MCF 10A (cell line): ENCODE measurements at regions not wholly inside any gene's neighbourhood (a gene's known extent, or its start where the extent isn't known, plus 50 kb on each side); places are given as distances from the start of the nearest gene placed in this dataset.

Experiments used
- BruUV-seq: library from RNA; stranded (reverse); fragments of 400-500 nt; replicated peaks from 2 replicates; lab custom pipeline; 2021; lab: Mats Ljungman, UMichigan
- CTCF ChIA-PET: fragments of 300-600 bp; sonication (Branson Sonifier 250); formaldehyde crosslinking; extraction: SDS; loops from one replicate; lab custom pipeline; 2021; ENCODE audit warnings: antibody characterized with exemption, inconsistent platforms; lab: Yijun Ruan, JAX
- POLR2A ChIA-PET: fragments of 300-600, 350-650 bp; sonication (Branson Sonifier 250); formaldehyde crosslinking; extraction: SDS; loops from one replicate; lab custom pipeline; 2020; ENCODE audit warnings: antibody characterized with exemption, inconsistent platforms; lab: Yijun Ruan, JAX
- DNase-seq: peaks from one replicate; pipeline ENCODE4 v3.0.0-alpha.2; 2018; ENCODE audit not compliant: unreplicated experiment
- H3K27ac Mint-ChIP-seq: one replicate; pipeline ENCODE4 v1.8.0; 2022; ENCODE audit warnings: mild to moderate bottlenecking, low read depth, mixed read lengths; ENCODE audit not compliant: unreplicated experiment
- H3K27me3 Mint-ChIP-seq: one replicate; pipeline ENCODE4 v1.8.0; 2022; ENCODE audit warnings: mixed read lengths; ENCODE audit not compliant: insufficient read depth, unreplicated experiment
- H3K36me3 Mint-ChIP-seq: one replicate; pipeline ENCODE4 v1.8.0; 2022; ENCODE audit warnings: mild to moderate bottlenecking, moderate library complexity, mixed read lengths; ENCODE audit not compliant: insufficient read depth, unreplicated experiment
- H3K4me1 Mint-ChIP-seq: one replicate; pipeline ENCODE4 v1.8.0; 2022; ENCODE audit warnings: mixed read lengths; ENCODE audit not compliant: insufficient read depth, unreplicated experiment
- H3K4me3 Mint-ChIP-seq: one replicate; pipeline ENCODE4 v1.8.0; 2022; ENCODE audit warnings: mild to moderate bottlenecking, moderate library complexity, mixed read lengths; ENCODE audit not compliant: unreplicated experiment
- H3K9me3 Mint-ChIP-seq: one replicate; pipeline ENCODE4 v1.8.0; 2022; ENCODE audit warnings: mixed read lengths; ENCODE audit not compliant: unreplicated experiment
- CTCF ChIP-seq: fragments of 200-600 bp; IDR thresholded peaks from one replicate; pipeline ENCODE4 v1.8.0; 2022; ENCODE audit warnings: antibody characterized with exemption, mild to moderate bottlenecking; ENCODE audit not compliant: unreplicated experiment
- intact Hi-C: fragments of 100-400 bp; cut with micrococcal nuclease; formaldehyde crosslinking; loops from 2 replicates; pipeline ENCODE4 v1.14.1; 2022

GRCh38 chr9:99305124-99305523 is 83.0 kb downstream of the SEC61B start:
- Mint-ChIP-seq H3K4me1 (no peaks in the 10 kb centered on the region), H3K27ac (no peak overlapping the region), H3K4me3 (no peak overlapping the region), H3K9me3 (no peaks in the 10 kb centered on the region), H3K36me3 (no peaks in the 10 kb centered on the region), H3K27me3 (peaks cover 11% of the 10 kb centered on the region)
- CTCF ChIA-PET, result interaction anchor here (0.9 kb wide), 2 partner anchors 13 to 142 kb away, joined by 3 read pairs; no protein-coding TSS in a partner anchor
- no TSS peak for BruUV-seq
- no peak for TF ChIP-seq CTCF
- intact Hi-C loops, result no loop called here
- POLR2A ChIA-PET, result no interaction called here
- DNase-seq, result no peak

GRCh38 chr9:99305820-99306811 is 84.0 kb downstream of the SEC61B start:
- H3K36me3 Mint-ChIP-seq, result no peaks in the 10 kb centered on the region
- H3K27me3 Mint-ChIP-seq, result peaks cover 11% of the 10 kb centered on the region
- intact Hi-C loops, result no loop called here
- H3K4me3 Mint-ChIP-seq, result no peak overlapping the region
- POLR2A ChIA-PET, result no interaction called here
- no peaks in the 10 kb centered on the region for H3K9me3 Mint-ChIP-seq
- TF ChIP-seq CTCF, result no peak
- H3K4me1 Mint-ChIP-seq, result no peaks in the 10 kb centered on the region
- no TSS peak for BruUV-seq
- no peak overlapping the region for H3K27ac Mint-ChIP-seq
- DNase-seq, result no peak
- CTCF ChIA-PET, result interaction anchor here (0.9 kb wide), 2 partner anchors 14 to 143 kb away, joined by 3 read pairs; no protein-coding TSS in a partner anchor

- Mint-ChIP-seq H3K27me3 (peaks cover 11% of the 10 kb centered on the region), H3K36me3 (no peaks in the 10 kb centered on the region), H3K4me3 (no peak overlapping the region), H3K4me1 (no peaks in the 10 kb centered on the region), H3K27ac (no peak overlapping the region), H3K9me3 (no peaks in the 10 kb centered on the region)
- POLR2A ChIA-PET, result no interaction called here
- no peak for TF ChIP-seq CTCF
- CTCF ChIA-PET, result interaction anchor here (0.6 kb wide), 1 partner anchor 20 kb away, joined by 4 read pairs; no protein-coding TSS in a partner anchor
- intact Hi-C loops, result no loop called here
- DNase-seq, result no peak
- BruUV-seq, result no TSS peak
These were observed 85.8 kb downstream of the SEC61B start for GRCh38 chr9:99307851-99308250.

- no TSS peak for BruUV-seq
- intact Hi-C loops, result no loop called here
- no peak for DNase-seq
- CTCF ChIA-PET, result no interaction called here
- Mint-ChIP-seq H3K36me3 (no peaks in the 10 kb centered on the region), H3K4me3 (no peak overlapping the region), H3K4me1 (no peaks in the 10 kb centered on the region), H3K27me3 (peaks cover 11% of the 10 kb centered on the region), H3K27ac (no peak overlapping the region), H3K9me3 (no peaks in the 10 kb centered on the region)
- no peak for TF ChIP-seq CTCF
- POLR2A ChIA-PET, result no interaction called here
These were observed 87.3 kb downstream of the SEC61B start for GRCh38 chr9:99309141-99309939.
